AG04450 (cell line): ENCODE measurements at regions not wholly inside any gene's neighbourhood (a gene's known extent, or its start where the extent isn't known, plus 50 kb on each side); places are given as distances from the start of the nearest gene placed in this dataset.

Experiments used
- CTCF ChIA-PET: fragments of 300-600, 350-600 bp; formaldehyde crosslinking; extraction: SDS; loops from one replicate; lab custom pipeline; 2022; ENCODE audit warnings: antibody characterized with exemption, inconsistent platforms; lab: Charles Lee
- POLR2A ChIA-PET: fragments of 350-600 bp; formaldehyde crosslinking; extraction: SDS; loops from one replicate; lab custom pipeline; 2021; ENCODE audit warnings: antibody characterized with exemption, inconsistent platforms; lab: Yijun Ruan, JAX
- DNase-seq: peaks from one replicate; pipeline ENCODE4 v3.0.0-alpha.2; 2011; ENCODE audit warnings: low read depth, low spot score
- H3K27ac ChIP-seq: one replicate; pipeline ENCODE4 v1.5.1; 2012; ENCODE audit warnings: low read depth, low read length, control low read depth
- H3K27me3 ChIP-seq: one replicate; pipeline ENCODE4 v1.6.0; 2012; ENCODE audit warnings: low read length; ENCODE audit not compliant: control insufficient read depth, insufficient read depth
- H3K4me3 ChIP-seq: 2 replicates; pipeline ENCODE4 v1.5.1; 2011; ENCODE audit warnings: mild to moderate bottlenecking, low read depth, low read length, control low read depth
- H3K9me3 ChIP-seq: 2 replicates; pipeline ENCODE4 v1.5.1; 2012; ENCODE audit warnings: low read length; ENCODE audit not compliant: control insufficient read depth, insufficient read depth
- TF ChIP-seq, protein P1 (sequence below): IDR thresholded peaks from 2 replicates; pipeline ENCODE4 v1.5.1; 2011; ENCODE audit warnings: low read depth, low read length, control low read depth, inconsistent platforms

DNA sequence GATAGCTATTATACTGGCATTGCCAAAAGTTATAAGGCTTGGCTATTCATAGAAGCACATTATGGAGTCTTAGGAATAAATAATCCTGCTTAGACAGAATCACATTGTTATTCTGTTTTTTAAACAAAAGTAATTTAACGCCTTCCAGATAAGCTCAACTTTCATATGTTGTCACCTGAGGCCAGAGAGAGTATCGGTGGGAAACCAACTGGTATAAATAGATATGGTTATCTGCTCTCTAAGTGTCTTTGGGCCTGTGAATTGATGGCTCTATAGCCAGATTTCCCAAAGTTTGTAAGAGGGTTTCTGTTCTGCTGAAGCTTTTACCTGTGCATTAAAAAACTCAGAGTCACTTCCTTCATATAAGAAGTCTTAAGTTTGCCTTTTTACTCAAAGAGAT is 1449.4 kb downstream of the CDH11 start:
- TF ChIP-seq, protein P1, sequence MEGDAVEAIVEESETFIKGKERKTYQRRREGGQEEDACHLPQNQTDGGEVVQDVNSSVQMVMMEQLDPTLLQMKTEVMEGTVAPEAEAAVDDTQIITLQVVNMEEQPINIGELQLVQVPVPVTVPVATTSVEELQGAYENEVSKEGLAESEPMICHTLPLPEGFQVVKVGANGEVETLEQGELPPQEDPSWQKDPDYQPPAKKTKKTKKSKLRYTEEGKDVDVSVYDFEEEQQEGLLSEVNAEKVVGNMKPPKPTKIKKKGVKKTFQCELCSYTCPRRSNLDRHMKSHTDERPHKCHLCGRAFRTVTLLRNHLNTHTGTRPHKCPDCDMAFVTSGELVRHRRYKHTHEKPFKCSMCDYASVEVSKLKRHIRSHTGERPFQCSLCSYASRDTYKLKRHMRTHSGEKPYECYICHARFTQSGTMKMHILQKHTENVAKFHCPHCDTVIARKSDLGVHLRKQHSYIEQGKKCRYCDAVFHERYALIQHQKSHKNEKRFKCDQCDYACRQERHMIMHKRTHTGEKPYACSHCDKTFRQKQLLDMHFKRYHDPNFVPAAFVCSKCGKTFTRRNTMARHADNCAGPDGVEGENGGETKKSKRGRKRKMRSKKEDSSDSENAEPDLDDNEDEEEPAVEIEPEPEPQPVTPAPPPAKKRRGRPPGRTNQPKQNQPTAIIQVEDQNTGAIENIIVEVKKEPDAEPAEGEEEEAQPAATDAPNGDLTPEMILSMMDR: no peak
- Histone ChIP-seq H3K27ac (no peak overlapping the region), H3K27me3 (no peaks in the 10 kb centered on the region), H3K4me3 (no peak overlapping the region), H3K9me3 (no peaks in the 10 kb centered on the region; the same call in 1 of the 2 replicates)
- ChIA-PET CTCF (no interaction called here), POLR2A (no interaction called here)
- no peak for DNase-seq

DNA sequence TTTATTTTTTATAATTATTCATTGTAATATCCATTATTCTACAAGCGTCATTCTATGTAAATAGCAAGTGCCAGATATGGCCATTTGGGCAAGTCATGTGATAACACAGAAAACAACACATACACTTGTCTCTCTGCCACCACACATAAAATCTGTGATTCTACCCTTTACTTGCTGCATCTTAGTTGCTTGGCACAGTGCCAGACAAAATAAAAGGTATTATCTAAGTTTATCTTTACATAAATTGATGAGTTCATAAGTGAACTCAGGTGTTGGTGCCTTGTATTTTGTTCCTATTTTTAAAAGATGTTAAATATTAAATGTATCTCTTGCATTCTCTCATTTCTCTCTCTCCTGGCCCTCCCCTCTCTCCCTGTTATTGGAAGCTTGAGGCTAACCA is 1458.7 kb downstream of the CDH11 start:
- ChIA-PET POLR2A (no interaction called here), CTCF (no interaction called here)
- no peak for DNase-seq
- no peak overlapping the region for H3K27ac ChIP-seq
- no peaks in the 10 kb centered on the region for H3K9me3 ChIP-seq
- no peaks in the 10 kb centered on the region for H3K27me3 ChIP-seq
- H3K4me3 ChIP-seq: no peak overlapping the region
- TF ChIP-seq, protein P1: no peak

DNA sequence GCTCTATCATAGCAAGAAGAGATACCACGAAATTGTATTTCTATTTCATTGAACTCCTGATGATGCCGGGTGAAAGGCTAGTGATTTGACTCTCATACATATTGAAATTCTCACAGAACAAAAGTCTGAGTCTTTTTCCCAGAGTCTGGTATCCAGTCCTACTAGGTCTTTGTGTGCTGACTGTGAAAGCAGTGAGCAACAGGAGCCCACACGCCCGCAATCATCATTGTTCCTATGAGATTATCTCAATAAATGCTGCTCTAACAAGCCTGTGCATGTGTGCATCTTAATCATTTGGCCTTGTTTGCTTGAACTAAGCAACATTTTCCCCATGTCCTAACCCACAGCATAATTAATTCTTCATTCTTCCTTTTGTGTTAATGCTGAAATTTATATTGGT is 1466.0 kb downstream of the CDH11 start:
- no peak overlapping the region for H3K4me3 ChIP-seq
- H3K27ac ChIP-seq: no peak overlapping the region
- CTCF ChIA-PET: no interaction called here
- H3K9me3 ChIP-seq: no peaks in the 10 kb centered on the region
- TF ChIP-seq, protein P1: no peak
- POLR2A ChIA-PET: no interaction called here
- DNase-seq: no peak
- H3K27me3 ChIP-seq: no peaks in the 10 kb centered on the region

DNA sequence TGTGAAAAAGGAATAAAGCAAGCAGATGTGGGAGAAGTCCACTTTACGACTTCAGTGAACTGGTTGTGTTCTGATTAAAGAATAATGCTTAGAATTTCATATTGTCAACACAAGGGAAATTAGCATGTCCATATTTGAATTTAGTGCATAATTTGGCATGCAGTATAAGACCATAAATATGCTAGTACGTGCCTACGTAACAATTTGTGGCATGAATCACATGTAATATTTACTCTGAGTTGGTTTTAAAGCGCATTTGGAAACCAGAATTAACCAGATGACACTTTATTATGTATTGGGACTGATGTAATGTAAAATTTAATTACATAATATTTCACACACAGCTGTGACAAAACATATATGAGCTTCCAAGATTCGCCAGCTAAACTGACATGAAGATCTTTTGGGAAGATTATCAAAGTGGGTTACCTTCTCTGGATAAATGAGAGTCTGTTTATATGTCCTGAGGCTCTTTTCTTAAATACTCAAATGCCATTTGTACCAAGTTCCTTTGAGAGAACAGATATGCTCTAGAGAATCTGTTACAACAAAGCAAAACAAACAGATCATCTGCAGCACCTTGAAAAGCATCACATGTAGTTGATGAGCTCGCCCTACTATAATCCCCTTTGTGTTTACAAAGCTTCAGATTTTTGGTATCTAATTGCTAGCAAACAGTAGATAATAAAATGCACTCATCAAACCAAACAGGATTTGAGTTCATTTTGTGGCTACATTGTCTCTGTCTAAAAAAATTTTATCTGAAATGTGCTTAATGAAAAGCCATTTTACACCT is 1468.6 kb downstream of the CDH11 start:
- no peak overlapping the region for H3K27ac ChIP-seq
- H3K9me3 ChIP-seq: no peaks in the 10 kb centered on the region
- no peaks in the 10 kb centered on the region for H3K27me3 ChIP-seq
- CTCF ChIA-PET: no interaction called here
- POLR2A ChIA-PET: no interaction called here
- TF ChIP-seq, protein P1: no peak
- no peak overlapping the region for H3K4me3 ChIP-seq
- DNase-seq: no peak

DNA sequence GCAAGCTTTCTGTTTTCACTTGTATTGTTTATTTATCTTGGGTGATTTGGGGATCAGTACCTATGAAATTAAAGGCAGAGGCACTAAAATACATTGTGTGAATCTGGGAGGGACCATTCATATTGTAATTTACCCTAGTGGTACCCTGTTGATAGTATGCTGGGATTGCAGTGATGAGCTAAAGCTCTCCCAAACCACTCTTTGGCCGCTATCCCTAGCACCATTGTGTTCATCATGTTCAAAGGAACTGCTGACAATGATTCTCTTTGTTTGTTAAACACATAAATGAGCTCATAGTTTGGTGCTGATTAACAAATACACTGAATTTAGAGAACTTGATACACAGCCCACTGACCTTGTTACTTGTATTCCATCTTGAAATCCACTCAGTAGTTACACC is 1469.8 kb downstream of the CDH11 start:
- Histone ChIP-seq H3K4me3 (no peak overlapping the region), H3K27ac (no peak overlapping the region), H3K9me3 (no peaks in the 10 kb centered on the region), H3K27me3 (no peaks in the 10 kb centered on the region)
- ChIA-PET CTCF (no interaction called here), POLR2A (no interaction called here)
- TF ChIP-seq, protein P1: no peak
- DNase-seq: no peak
